ENCODE measurements at regions not wholly inside any gene's neighbourhood (a gene's known extent, or its start where the extent isn't known, plus 50 kb on each side); places are given as distances from the start of the nearest gene placed in this dataset.

GRCh38 chr20:50413088-50413500 lies 97.1 kb upstream of the PTPN1 start:
- Histone ChIP-seq H3K27ac (ENCODE audit: low read depth in 2 of 2, low read length in 2 of 2) (no peak overlapping the region), H3K36me3 (ENCODE audit: control insufficient read depth in 2 of 3, insufficient read depth in 3 of 3, low read length in 3 of 3) (no peaks in the 10 kb centered on the region), H3K4me3 (ENCODE audit: low read length in 3 of 3) (no peak overlapping the region), H3K27me3 (ENCODE audit: control insufficient read depth, insufficient read depth, low read length) (no peaks in the 10 kb centered on the region), H3K9ac (ENCODE audit: low read length in 3 of 3) (no peak overlapping the region), H3K4me1 (ENCODE audit: control insufficient read depth in 2 of 3, insufficient read depth in 2 of 3, low read depth in 1 of 3, low read length in 3 of 3) (peaks cover 2 to 17% (median 14%) of the 10 kb centered on the region in 3 donors), H3K9me3 (ENCODE audit: control insufficient read depth in 2 of 3, insufficient read depth in 1 of 3, low read length in 3 of 3) (peaks cover 0 to 5% (median 0%) of the 10 kb centered on the region in 3 donors)
- DNase-seq (no peak), FAIRE-seq (no peak)
- intact Hi-C loops (cut with DNase I), result no loop called here
- TF ChIP-seq CTCF (IDR thresholded peaks at IDR 0.05; ENCODE audit: borderline replicate concordance, extremely low read depth, insufficient read depth), result no peak

- peak overlapping the region; percentile 95 for H3K27ac ChIP-seq (ENCODE audit: low read depth in 2 of 2, low read length in 2 of 2)
- H3K4me1 ChIP-seq (ENCODE audit: control insufficient read depth in 2 of 3, insufficient read depth in 2 of 3, low read depth in 1 of 3, low read length in 3 of 3), result peaks cover 2 to 17% (median 14%) of the 10 kb centered on the region in 3 donors
- peak overlapping the region in 1 of 3 donors; percentile 72 for H3K9ac ChIP-seq (ENCODE audit: low read length in 3 of 3)
- no peak overlapping the region for H3K4me3 ChIP-seq (ENCODE audit: low read length in 3 of 3)
- intact Hi-C loops (cut with DNase I), result no loop called here
- H3K27me3 ChIP-seq (ENCODE audit: control insufficient read depth, insufficient read depth, low read length), result no peaks in the 10 kb centered on the region
- peaks cover 0 to 5% (median 0%) of the 10 kb centered on the region in 3 donors for H3K9me3 ChIP-seq (ENCODE audit: control insufficient read depth in 2 of 3, insufficient read depth in 1 of 3, low read length in 3 of 3)
- no peak for FAIRE-seq
- DNase-seq, result no peak
- TF ChIP-seq CTCF (IDR thresholded peaks at IDR 0.05; ENCODE audit: borderline replicate concordance, extremely low read depth, insufficient read depth), result no peak
- no peaks in the 10 kb centered on the region for H3K36me3 ChIP-seq (ENCODE audit: control insufficient read depth in 2 of 3, insufficient read depth in 3 of 3, low read length in 3 of 3)
These were observed 95.1 kb upstream of the PTPN1 start for GRCh38 chr20:50415021-50415515.

- H3K4me1 ChIP-seq (ENCODE audit: control insufficient read depth in 2 of 3, insufficient read depth in 2 of 3, low read depth in 1 of 3, low read length in 3 of 3), result peaks cover 2 to 17% (median 14%) of the 10 kb centered on the region in 3 donors
- intact Hi-C loops (cut with DNase I), result no loop called here
These were observed 94.5 kb upstream of the PTPN1 start for GRCh38 chr20:50415516-50416268.

More at GRCh38 chr20:50415516-50416268, 94.5 kb upstream of the PTPN1 start:
- Histone ChIP-seq H3K27me3 (ENCODE audit: control insufficient read depth, insufficient read depth, low read length) (no peaks in the 10 kb centered on the region), H3K36me3 (ENCODE audit: control insufficient read depth in 2 of 3, insufficient read depth in 3 of 3, low read length in 3 of 3) (no peaks in the 10 kb centered on the region), H3K4me3 (ENCODE audit: low read length in 3 of 3) (peak overlapping the region in 1 of 3 donors; percentile 7), H3K27ac (ENCODE audit: low read depth in 2 of 2, low read length in 2 of 2) (peak overlapping the region; percentile 95), H3K9me3 (ENCODE audit: control insufficient read depth in 2 of 3, insufficient read depth in 1 of 3, low read length in 3 of 3) (peaks cover 0 to 5% (median 0%) of the 10 kb centered on the region in 3 donors), H3K9ac (ENCODE audit: low read length in 3 of 3) (peak overlapping the region in 2 of 3 donors; percentile 8 to 80)
- peak; percentile 17 for TF ChIP-seq CTCF (IDR thresholded peaks at IDR 0.05; ENCODE audit: borderline replicate concordance, extremely low read depth, insufficient read depth)
- FAIRE-seq, result no peak
- DNase-seq, result peak; percentile 73 to 100 (median 79)

Data from kidney (tissue), 13 donors.